ES-I3 (cell line): ENCODE measurements at regions not wholly inside any gene's neighbourhood (a gene's known extent, or its start where the extent isn't known, plus 50 kb on each side); places are given as distances from the start of the nearest gene placed in this dataset.
"Not testable (repeated sequence)": the region's sequence is repeated elsewhere in the genome, so short reads cannot be mapped to it uniquely, and the experiment has no call there.

Experiments
- H3K36me3 ChIP-seq: 2 replicates; pipeline ENCODE4 v1.6.1; 2013; ENCODE audit warnings: mild to moderate bottlenecking, low read length, control low read depth, moderate library complexity; ENCODE audit not compliant: insufficient read depth
- H3K4me1 ChIP-seq: 2 replicates; pipeline ENCODE4 v1.6.1; 2013; ENCODE audit warnings: mild to moderate bottlenecking, control low read depth, low read length; ENCODE audit not compliant: insufficient read depth
- H3K9ac ChIP-seq: 2 replicates; pipeline ENCODE4 v1.6.1; 2013; ENCODE audit warnings: low read depth, mild to moderate bottlenecking, low read length, moderate library complexity
- H3K9me3 ChIP-seq: 2 replicates; pipeline ENCODE4 v1.6.1; 2013; ENCODE audit warnings: mild to moderate bottlenecking, low read length, moderate library complexity; ENCODE audit not compliant: control insufficient read depth, insufficient read depth

GRCh38 chr20:58043236-58044140 lies 185.0 kb downstream of the ANKRD60 start:
- no peaks in the 10 kb centered on the region for H3K36me3 ChIP-seq
- H3K9ac ChIP-seq: no peak overlapping the region
- peaks cover 21% of the 10 kb centered on the region for H3K4me1 ChIP-seq
- H3K9me3 ChIP-seq: no peaks in the 10 kb centered on the region

- Histone ChIP-seq H3K4me1 (peaks cover 21% of the 10 kb centered on the region), H3K9me3 (no peaks in the 10 kb centered on the region), H3K36me3 (no peaks in the 10 kb centered on the region), H3K9ac (no peak overlapping the region)
These were observed 185.9 kb downstream of the ANKRD60 start for GRCh38 chr20:58042591-58042990.

DNA sequence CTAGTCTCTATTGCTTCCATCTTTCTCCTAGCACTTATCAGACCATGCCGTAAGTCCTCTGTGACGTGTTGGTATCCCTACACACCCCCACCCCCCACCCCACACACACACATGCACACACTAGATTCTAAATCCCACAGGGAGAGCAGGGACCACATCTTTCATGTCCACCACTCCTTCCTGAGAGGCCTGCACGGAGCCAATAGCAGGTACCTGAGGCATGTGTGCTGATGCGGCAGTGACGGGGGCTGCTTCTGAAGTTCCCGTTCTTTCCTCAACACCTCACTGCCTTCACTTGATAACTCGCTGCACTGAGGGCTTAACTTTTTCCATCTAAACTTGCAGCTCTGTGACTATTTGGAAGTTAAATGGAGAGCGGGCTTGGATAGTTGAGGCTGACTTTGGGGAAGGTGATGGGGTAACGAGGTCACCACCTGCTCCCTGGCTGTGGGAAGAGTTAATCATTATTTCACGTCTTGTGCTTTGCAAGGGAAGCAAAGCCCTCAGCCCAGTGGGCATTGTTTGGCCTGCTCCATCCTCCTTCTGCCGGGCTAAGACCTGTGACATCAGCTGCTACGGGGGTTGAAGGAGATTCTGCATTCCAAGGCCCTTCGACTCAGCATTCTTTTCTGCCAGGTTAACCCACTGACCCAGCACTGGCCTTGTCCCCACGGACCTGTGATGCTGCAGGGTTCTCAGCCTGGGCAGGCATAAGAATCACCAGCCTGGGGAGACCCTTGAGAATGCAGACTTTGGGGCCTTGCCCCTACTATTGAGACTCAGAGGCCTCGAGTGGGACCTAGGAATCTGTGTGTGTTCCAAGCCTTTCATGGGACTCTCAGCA lies 187.8 kb downstream of the ANKRD60 start:
- Histone ChIP-seq H3K9ac (no peak overlapping the region), H3K9me3 (no peaks in the 10 kb centered on the region), H3K36me3 (no peaks in the 10 kb centered on the region), H3K4me1 (peaks cover 21% of the 10 kb centered on the region)

DNA sequence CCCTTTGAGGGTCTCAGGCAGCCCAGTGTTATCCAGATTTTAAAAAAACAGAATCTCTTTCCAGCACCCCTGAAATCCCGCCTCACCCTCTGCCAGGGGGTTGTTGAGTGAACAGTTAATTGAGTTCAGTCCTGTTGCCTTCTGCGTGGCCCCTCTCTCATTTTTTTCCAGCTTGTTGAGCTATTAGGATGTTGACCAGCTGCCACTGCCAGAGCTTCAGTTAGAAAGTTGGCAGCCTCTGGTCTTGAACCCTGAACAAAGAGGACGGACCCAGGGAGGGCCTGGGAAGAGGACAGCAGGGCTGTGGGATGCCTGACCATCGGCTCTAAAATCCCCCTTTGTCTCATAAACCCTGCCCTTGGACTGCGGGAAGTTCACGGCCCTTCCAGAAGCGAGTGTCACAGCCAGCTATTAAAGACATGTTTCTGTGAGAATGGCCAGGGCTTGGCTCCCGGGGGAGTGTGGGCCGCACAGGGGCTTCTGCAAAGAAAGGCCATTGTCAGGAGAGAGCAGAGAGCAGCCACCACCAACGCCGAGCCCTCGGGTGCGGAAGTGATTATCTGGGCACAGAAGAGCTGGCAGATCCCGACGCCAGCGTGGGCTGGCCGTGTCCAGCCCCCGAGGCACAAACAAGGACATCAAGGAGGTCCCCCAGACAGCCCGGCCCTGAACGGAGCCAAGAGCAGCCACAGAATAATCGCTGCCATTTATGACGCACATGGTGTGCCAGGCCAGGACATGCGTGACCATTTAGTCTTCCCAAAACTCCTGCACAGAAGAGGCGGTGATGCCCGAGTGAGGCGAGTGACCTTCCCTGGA lies 189.0 kb downstream of the ANKRD60 start:
- no peak overlapping the region for H3K9ac ChIP-seq
- H3K9me3 ChIP-seq: no peaks in the 10 kb centered on the region
- H3K4me1 ChIP-seq: peaks cover 16% of the 10 kb centered on the region
- H3K36me3 ChIP-seq: no peaks in the 10 kb centered on the region

- Histone ChIP-seq H3K4me1 (0 out of 2 replicates have a peak, but pooled peaks cover 7% of the 10 kb centered on the region), H3K9me3 (no peaks in the 10 kb centered on the region), H3K9ac (no peak overlapping the region), H3K36me3 (no peaks in the 10 kb centered on the region)
These were observed 190.3 kb downstream of the ANKRD60 start for GRCh38 chr20:58038123-58038654.

- Histone ChIP-seq H3K36me3 (no peaks in the 10 kb centered on the region), H3K4me1 (0 out of 2 replicates have a peak, but pooled peaks cover 3% of the 10 kb centered on the region), H3K9me3 (no peaks in the 10 kb centered on the region), H3K9ac (no peak overlapping the region)
These were observed 190.8 kb downstream of the ANKRD60 start for GRCh38 chr20:58037631-58038030.

DNA sequence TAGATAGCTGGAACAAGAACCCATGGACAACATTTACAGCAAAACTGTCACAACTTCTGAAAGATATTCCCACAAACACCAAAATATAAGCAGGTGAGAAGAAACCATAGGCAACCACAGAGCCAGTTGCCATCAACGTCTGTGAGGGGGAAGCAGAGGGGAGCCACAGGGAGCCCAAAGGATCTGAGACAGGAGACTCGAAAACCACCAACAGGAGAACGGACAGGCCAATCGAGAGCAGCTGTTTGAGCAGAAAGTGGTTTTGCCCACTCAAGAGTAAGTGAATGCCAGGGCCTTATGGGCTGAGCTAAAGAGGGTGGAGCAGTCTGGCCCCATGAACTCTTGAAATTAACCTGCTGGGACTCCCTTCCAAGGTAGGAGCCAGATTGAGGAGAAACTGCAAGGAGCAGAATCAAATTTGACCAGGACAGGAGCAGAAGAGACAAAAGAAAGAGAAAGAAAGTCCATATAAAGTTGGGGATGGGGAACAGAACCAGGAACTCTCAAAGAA lies 195.4 kb downstream of the ANKRD60 start:
- no peaks in the 10 kb centered on the region for H3K36me3 ChIP-seq
- H3K4me1 ChIP-seq: no peaks in the 10 kb centered on the region
- H3K9ac ChIP-seq: no peak overlapping the region
- H3K9me3 ChIP-seq: no peaks in the 10 kb centered on the region

DNA sequence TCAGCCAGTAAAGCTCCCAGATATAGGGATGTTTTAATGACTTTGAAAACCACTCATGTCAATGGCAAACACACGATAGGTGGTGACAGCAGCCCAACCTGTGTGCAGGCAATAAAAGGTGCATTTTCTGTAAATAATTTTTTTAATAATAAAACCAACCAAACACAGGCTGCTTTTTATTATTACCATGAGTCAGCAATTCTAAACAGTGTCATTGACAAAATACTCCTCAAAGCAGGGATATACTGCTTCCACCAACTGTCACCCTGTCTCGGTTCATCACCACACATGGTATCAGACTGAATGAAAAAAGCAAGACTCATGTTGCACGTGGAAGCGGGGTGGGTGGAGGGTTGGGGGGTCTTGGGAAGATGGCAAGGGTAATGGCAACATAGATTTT lies 195.9 kb downstream of the ANKRD60 start:
- H3K4me1 ChIP-seq: no peaks in the 10 kb centered on the region

DNA sequence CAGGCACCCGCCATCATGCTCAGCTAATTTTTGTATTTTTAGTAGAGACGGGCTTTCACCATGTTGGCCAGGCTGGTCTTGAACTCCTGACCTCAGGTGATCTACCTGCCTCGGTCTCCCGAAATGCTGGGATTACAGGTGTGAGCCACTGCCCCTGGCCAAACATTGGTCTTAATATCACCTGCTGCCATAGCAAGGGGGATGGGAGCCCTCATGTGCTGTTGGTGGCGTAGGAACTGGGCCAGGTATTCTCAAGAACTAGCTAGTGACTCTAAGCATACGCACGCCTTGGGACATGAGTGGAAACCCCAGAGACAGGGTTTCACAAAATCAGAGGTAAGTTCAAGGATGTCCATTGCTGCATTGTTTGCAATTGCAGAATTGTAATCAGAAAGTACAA lies 197.1 kb downstream of the ANKRD60 start:
- H3K9me3 ChIP-seq, H3K36me3 ChIP-seq, H3K9ac ChIP-seq, H3K4me1 ChIP-seq: not testable (repeated sequence)

More for the DNA sequence above, 195.9 kb downstream of the ANKRD60 start:
- no peaks in the 10 kb centered on the region for H3K9me3 ChIP-seq
- no peak overlapping the region for H3K9ac ChIP-seq
- H3K36me3 ChIP-seq: no peaks in the 10 kb centered on the region

- no peaks in the 10 kb centered on the region for H3K9me3 ChIP-seq
- no peaks in the 10 kb centered on the region for H3K4me1 ChIP-seq
- H3K9ac ChIP-seq: no peak overlapping the region
- H3K36me3 ChIP-seq: no peaks in the 10 kb centered on the region
These were observed 200.3 kb downstream of the ANKRD60 start for GRCh38 chr20:58028123-58028522.

DNA sequence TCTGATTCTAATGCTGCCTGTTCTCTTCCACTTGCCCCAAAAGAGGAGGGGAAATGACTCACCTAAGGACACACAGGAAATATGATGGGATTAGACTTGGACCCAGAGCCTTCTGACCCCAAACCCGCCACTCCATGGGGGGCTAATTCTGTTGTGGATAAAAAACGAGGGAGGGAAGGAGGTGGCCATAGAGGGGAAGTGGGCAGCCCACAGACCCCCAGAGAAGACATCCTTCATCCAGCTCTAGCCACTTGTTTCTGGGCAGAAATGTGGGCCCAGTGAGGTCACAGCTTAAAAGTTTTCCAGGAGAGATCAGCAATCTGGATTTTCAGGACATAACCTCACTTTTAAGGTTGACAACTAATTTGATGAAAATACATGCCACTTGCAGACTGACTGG lies 202.1 kb downstream of the ANKRD60 start:
- Histone ChIP-seq H3K4me1 (no peaks in the 10 kb centered on the region), H3K36me3 (no peaks in the 10 kb centered on the region), H3K9ac (no peak overlapping the region), H3K9me3 (no peaks in the 10 kb centered on the region)

- Histone ChIP-seq H3K4me1 (no peaks in the 10 kb centered on the region), H3K9ac (no peak overlapping the region), H3K36me3 (no peaks in the 10 kb centered on the region), H3K9me3 (no peaks in the 10 kb centered on the region)
These were observed 203.2 kb downstream of the ANKRD60 start for GRCh38 chr20:58025233-58025632.

DNA sequence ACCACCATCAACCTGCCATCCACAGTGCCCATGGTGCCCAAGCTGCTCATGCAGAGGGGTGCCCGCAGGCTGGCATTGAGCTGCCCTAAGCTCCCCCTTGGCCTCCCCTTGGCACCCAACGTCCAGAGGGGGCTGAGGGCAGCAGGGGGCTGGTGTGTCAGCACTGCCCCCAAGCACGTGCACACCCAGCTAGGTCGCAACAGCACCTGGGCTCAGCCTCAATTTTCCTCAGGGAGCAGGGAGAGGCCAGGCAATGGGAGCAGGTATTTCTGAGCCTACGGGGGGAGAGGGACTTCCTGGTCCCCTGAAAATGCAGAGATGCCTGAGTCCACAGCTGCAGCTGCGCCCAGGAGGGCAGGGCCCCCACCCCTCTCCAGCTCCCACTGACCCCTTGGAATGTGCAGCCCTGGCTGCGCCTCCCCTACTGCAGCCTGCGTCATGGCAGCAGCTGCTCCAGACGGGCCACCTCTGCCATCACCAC lies 204.2 kb downstream of the ANKRD60 start:
- Histone ChIP-seq H3K4me1 (no peaks in the 10 kb centered on the region), H3K36me3 (no peaks in the 10 kb centered on the region), H3K9ac (no peak overlapping the region), H3K9me3 (no peaks in the 10 kb centered on the region)

DNA sequence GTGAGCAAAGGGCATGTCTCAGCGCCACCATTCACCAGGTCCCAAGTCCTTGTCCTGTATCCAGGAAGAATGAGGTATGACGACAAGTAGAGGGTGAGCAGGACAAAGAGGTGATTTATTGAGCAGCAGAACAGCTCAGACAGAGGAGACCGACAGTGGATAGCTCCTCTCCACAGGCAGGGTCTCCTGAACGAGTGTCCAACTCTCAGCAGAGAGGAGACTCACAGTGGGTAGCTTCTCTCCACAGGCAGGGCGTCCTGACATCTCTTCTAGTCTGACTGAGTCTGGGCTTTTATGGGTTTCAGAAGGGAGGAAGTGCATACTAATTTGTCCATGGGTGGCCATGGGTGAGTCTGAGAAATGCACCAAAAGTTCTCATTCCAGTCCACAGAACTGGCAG lies 204.7 kb downstream of the ANKRD60 start:
- H3K4me1 ChIP-seq: no peaks in the 10 kb centered on the region
- no peaks in the 10 kb centered on the region for H3K9me3 ChIP-seq
- no peaks in the 10 kb centered on the region for H3K36me3 ChIP-seq
- H3K9ac ChIP-seq: no peak overlapping the region
